Left kidney (tissue), 1 donor: ENCODE measurements at regions not wholly inside any gene's neighbourhood (a gene's known extent, or its start where the extent isn't known, plus 50 kb on each side); places are given as distances from the start of the nearest gene placed in this dataset.

Source experiments
- DNase-seq: peaks from one replicate; pipeline ENCODE4 v3.0.0-alpha.2; 2013

DNA sequence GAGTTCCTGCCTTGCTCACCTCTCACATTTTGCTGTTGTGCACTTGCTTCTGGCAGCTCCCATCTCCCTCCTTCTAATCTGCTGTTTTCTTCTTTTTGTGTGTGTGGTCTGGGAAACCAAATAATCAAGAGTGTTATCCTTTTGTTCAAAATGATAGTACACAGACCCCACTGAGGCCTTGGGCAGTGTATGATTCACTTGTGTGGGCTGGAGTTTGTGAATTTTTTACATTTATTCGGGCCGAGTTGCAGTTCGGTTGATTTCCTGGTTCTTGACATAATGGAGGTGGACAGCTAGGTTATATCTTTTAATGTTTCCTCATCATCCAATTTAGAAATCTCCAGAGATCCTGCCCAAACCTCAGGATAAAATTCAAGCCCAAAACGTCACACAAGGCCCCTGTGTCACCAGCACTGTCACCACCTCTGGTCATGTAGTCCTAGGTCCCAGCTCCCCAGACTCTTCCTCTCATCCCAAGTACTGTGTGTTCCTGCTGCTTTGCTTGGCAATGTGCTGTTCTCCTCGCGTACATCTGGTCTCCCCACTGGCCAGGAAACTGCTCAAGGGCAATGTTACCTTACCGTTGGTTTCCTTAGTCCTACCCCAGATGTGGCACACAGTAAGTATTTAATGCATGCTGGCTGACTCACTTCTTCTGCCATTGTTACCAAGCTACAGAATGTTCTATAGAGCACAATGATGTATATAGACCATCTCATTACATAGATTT lies 55.7 kb upstream of the PHACTR2 start:
- DNase-seq, result no peak

- no peak for DNase-seq
Observed at GRCh38 chr6:143621159-143621873, 56.4 kb upstream of the PHACTR2 start.

- DNase-seq, result no peak
Observed at GRCh38 chr6:143620447-143620846, 57.3 kb upstream of the PHACTR2 start.

- DNase-seq, result no peak
Observed at GRCh38 chr6:143619824-143620401, 57.9 kb upstream of the PHACTR2 start.

GRCh38 chr6:143616741-143617140 lies 61.0 kb upstream of the PHACTR2 start:
- DNase-seq, result no peak

GRCh38 chr6:143615785-143616184 lies 62.0 kb upstream of the PHACTR2 start:
- DNase-seq, result no peak

- DNase-seq, result no peak
Observed at GRCh38 chr6:143614235-143614634, 63.5 kb upstream of the PHACTR2 start.

DNA sequence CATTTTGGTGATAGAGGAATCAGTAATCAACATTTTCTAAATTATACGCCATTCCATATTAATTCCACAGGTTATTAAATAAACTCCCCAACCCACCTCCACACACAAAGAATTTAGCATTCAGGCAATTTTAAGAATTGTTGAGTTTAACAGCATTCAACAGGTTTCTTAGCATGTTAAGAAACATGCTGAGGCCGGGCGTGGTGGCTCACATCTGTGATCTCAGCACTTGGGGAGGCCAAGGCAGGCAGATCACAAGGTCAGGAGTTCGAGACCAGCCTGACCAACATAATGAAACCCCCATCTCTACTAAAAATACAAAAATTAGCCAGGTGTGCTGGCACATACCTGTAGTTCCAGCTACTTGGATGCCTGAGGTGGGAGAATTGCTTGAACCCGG lies 64.0 kb upstream of the PHACTR2 start:
- no peak for DNase-seq

- no peak for DNase-seq
Observed at GRCh38 chr6:143612186-143612585, 65.6 kb upstream of the PHACTR2 start.

DNA sequence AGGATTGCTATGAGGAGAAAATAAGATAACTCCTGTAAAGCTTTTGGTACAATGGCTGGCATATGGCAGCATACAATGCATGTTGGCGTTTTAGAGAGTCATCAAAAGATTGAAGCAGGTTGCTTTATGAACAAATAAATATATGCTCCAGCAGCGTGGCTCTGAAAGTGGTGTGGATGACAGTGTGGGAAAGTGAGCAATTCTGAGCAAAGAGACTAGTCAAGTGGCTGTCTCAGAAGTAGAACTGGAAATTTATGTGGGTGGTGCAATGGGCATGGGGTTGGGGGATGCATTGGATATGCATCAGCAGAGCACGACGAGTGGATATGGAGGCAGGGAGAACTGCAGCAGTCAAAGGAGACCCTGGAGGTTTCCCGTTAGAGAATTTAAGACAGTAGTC lies 66.2 kb upstream of the PHACTR2 start:
- DNase-seq, result no peak

DNA sequence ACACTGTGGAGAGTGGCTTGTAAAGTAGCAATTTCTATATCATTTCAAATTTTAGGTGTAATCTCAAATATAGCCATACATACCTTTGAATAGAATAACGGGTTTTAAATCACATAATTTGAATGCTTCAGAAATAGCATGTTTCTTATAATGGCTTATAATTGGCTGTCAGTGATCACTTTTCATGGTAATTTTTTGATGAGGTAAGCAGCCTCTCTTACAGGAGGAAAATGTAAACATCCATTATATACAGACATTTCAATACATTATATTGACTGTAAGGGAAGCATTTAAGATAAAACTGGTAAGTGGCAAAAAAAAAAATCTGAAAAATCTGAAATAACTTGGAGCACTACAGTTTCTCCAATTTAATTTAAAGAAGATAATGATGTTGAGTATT lies 67.8 kb upstream of the PHACTR2 start:
- DNase-seq, result no peak

GRCh38 chr6:143609501-143609900 lies 68.3 kb upstream of the PHACTR2 start:
- no peak for DNase-seq

GRCh38 chr6:143608906-143609305 lies 68.9 kb upstream of the PHACTR2 start:
- DNase-seq, result no peak

- DNase-seq, result no peak
Observed at GRCh38 chr6:143607974-143608373, 69.8 kb upstream of the PHACTR2 start.

GRCh38 chr6:143607168-143607567 lies 70.6 kb upstream of the PHACTR2 start:
- DNase-seq, result no peak

- DNase-seq, result no peak
Observed at GRCh38 chr6:143605906-143606521, 71.8 kb upstream of the PHACTR2 start.

- no peak for DNase-seq
Observed at GRCh38 chr6:143603455-143603854, 74.3 kb upstream of the PHACTR2 start.

DNA sequence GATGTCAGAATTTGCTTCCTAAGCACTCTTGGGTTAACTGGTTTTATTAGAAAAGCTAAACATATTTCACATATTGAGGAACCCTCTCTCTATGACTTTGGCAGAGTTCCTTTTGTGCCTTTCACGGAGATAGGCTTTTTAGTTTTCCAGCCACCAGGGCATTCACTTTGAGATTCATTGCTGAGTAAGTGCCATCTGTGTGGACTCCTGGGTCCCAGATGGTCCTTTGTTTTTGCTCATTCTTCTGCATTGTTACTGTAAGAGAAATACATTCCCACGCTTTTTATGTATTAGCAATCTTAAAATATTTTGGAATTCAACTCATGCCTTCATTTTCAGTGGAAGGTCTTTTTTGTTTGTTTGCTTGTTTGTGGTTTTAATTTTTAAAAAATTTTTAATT lies 76.3 kb upstream of the PHACTR2 start:
- DNase-seq, result no peak

DNA sequence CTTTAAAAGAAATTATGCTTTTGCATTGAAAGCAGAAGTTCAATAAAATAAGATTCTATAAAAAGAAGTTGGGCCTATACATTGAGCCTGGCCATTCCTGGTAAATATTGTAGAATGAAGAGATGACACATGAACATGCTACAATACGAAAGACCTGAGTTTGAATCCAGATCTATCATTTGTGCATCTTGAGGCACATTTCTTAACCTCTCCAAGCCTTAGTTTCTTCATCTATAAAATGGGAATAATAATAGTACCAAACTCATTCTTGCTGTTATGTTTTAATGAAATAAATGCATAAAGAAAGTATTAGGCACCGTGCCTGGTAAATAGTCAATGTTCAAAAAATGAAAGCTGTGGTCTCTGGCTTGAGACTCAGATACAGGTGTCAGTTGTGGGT lies 76.9 kb upstream of the PHACTR2 start:
- no peak for DNase-seq

DNA sequence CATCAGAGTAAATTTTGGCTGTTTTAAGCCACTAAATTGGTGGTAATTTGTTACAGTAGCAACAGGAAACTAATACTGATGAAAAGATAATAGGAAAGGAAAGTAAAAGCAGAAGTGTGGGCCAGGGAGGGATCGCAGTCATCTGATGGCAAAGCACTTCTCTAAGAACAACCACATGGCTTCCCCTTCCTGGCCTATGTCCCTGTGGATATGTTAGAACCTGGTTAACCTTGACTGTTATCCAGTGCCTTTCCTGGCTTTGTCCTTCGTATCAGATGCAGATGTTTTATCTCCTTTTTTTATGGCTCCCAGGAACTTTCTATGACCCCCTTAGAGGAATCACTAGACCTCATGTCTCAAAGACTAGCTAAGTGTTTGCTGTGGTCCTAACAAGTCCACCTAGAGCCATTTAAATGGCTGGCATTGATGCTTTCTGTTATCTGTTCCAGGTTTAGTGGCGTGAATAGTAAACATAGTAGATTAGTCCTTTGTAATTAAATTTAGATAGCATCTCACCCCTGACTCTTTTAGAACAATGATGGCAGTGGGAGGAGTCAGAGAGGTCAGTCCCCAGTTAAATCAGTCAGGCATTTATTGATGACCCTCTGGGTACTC lies 79.2 kb upstream of the PHACTR2 start:
- no peak for DNase-seq

GRCh38 chr6:143596866-143597265 lies 80.9 kb upstream of the PHACTR2 start:
- no peak for DNase-seq

DNA sequence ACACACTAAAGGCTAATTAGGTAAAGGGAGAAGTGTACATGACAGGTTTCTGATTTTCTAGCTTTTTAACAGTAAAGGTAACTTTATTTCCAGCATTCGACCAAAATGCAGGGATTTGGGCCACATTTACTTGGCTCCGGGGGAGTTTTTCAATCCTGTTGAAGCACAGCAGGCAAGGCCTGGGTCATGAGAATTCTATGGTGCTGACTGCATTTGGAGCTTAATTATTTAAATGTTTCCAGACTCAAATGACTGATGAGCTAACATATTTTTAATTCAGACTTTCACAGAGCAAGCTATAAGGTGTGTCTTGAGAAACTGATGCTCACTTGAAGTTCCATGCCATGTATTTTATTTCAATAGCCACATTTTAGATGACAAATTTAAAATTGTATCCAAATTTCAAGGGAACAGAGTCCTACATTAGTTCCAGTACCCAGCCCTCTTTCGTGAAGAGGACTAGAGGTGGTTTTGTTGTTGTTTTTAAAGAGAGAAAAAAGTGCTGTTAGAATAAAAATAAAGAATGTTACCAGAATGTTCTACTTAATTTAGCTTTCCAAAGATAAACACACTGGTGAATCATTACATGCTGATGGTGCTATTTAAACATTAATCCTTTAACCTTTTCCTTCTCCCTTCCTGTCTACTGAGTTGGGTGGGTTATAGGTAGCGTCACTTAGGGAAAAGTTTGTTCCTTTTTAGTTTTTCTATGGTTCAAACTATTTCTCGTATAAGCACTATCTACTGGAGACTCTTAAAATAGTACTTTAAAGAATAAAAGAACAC lies 82.3 kb upstream of the PHACTR2 start:
- DNase-seq, result no peak
